ENCODE measurements at regions not wholly inside any gene's neighbourhood (a gene's known extent, or its start where the extent isn't known, plus 50 kb on each side); places are given as distances from the start of the nearest gene placed in this dataset.
A peak's percentile ranks its signal among the peaks of the same experiment; 100 is the strongest.

DNA sequence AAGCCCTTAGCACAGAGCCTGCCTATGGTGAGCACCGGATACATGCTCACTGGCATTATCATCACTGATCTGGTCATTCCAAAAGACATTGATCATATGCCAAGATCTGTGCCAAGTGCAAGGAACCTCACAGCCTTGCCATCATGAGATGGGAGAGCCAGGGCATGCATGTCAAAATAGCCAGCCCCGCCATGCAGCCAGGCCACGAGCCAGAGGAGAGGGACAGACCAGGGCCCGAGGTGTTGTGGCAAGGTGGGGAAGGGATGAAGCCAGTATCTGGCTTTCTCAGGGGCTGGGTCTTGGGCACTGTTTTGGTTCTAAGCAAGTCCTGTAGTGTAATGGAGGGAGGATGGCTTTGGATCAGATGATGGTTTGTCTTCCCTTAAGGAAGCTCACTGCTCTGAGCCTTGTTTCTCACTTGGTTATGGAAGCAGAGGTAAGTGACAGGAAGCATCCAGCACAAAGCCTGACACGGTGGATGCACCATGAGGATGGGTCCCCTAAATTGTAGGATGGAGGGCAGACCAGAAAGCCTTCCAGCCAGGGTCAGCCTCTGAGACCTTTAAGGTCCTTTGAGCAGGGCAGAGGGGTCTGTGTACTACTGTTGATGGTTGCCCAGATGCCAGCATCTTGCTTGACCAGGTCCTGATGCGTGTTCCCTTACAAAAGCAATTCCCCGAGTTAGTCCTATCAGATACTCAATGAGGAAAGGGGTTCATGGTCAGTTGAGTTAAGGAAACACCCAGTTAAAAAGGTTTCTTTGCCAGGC, 247.7 kb upstream of the TLE3 start:
- peak; percentile 9 to 67 for DNase-seq (ENCODE audit: low spot score in 2 of 2)
- WGBS, 2 donors = 93 to 100% methylated on average over 6 to 7 of the region's 7 CpGs
- no peak overlapping the region for H3K4me3 ChIP-seq (ENCODE audit: low read depth, poor library complexity, severe bottlenecking)
- intact Hi-C loops (cut with DNase I; ENCODE audit: low total_unique reads) = no loop called here
- TF ChIP-seq POLR2A (IDR thresholded peaks at IDR 0.05) = no peak
- TF ChIP-seq CTCF (IDR thresholded peaks at IDR 0.05) = no peak

GRCh38 chr15:70344666-70345065, 246.9 kb upstream of the TLE3 start:
- H3K4me3 ChIP-seq (ENCODE audit: low read depth, poor library complexity, severe bottlenecking) = no peak overlapping the region
- peak; percentile 8 to 71 for DNase-seq (ENCODE audit: low spot score in 2 of 2)
- intact Hi-C loops (cut with DNase I; ENCODE audit: low total_unique reads) = no loop called here
- whole genome bisulfite sequencing, 2 donors = 94 to 97% methylated on average over 3 of the region's 3 CpGs
- TF ChIP-seq CTCF (IDR thresholded peaks at IDR 0.05) (no peak), POLR2A (IDR thresholded peaks at IDR 0.05) (no peak)

DNA sequence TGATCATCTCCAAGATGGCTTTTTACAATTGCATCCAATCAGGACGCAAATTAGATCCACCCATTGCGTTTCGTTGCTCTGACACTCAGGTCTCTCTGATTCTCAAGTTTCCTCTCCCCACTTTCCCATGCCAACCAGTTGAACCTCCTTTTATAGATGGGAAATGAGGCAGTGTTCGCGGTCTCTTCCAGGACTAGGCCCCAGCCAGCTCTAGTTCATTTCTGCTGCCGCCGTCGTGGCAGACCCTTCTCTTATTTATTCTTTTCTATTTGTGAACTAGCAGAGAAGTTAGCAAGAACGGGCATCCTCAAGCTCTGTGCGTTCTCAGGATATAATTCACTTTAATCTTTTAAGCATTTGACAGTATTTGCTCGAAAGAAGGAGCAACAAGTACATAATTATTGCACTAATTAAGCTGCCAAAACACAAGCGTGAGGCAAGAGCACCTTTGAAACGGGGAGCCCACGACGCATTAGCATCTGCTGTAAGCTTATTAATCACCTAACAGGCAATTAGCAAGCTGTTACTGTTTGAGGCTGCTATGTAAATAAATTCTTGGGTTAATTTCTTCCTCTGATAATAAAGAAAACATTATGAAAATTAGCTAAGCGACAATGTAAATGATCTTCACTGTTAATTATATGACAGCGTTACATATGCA, 246.4 kb upstream of the TLE3 start:
- intact Hi-C loops (cut with DNase I; ENCODE audit: low total_unique reads) = no loop called here
- TF ChIP-seq POLR2A (IDR thresholded peaks at IDR 0.05) (no peak), CTCF (IDR thresholded peaks at IDR 0.05) (no peak)
- peak; percentile 2 to 40 for DNase-seq (ENCODE audit: low spot score in 2 of 2)
- no peak overlapping the region for H3K4me3 ChIP-seq (ENCODE audit: low read depth, poor library complexity, severe bottlenecking)
- WGBS, 2 donors = 91 to 96% methylated on average over 17 of the region's 17 CpGs

DNA sequence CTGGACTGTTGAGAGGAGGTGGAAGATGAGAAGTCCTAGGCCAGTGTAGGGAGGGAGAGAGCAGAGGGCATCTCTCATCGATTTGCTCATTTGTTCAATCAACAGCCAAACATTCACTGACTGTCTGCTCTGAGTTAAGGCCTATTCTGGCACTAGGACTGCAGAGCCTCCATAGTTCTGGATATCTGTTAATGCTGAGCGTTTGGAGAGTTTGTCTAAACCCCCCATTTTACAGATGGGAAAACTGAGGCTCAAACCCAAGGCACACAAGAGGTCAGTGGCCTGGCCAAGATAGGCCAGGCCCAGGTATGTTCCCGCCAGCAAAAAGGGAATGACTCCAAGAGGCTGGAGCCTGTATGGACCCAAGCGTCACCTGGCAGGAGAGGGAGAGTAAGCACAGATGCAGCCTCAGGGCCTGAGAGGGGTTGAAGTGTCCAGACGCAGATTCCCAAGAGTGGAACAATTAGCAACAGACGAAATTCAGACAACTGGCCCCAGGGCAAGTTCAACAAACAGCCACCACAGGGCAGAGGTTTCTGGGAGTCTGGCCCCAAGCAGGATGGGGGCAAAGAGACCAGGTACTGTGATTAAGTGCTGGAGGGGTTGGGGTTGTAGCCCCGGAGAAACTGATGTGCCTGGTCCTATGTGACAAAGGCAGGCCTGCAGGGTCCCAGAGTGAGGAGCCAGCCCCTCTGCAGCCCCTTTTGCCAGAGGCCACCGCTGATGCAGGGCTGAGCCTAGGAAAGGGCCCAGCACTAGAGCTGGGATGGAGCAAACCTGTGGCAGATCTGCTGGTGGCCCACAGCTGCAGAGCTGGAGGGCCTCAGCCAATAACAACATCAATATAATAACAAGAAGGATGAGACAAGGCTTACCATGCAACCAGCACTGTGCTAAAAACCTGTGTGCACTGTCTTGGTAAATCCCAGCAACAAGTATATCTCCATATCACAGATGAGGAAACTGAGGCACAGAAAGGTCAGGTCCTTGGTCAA, 245.1 kb upstream of the TLE3 start:
- DNase-seq (ENCODE audit: low spot score in 2 of 2) = peak; percentile 7 to 69
- intact Hi-C loops (cut with DNase I; ENCODE audit: low total_unique reads) = no loop called here
- no peak overlapping the region for H3K4me3 ChIP-seq (ENCODE audit: low read depth, poor library complexity, severe bottlenecking)
- 89 to 92% methylated on average over 8 of the region's 8 CpGs for WGBS, 2 donors
- TF ChIP-seq CTCF (IDR thresholded peaks at IDR 0.05) (no peak), POLR2A (IDR thresholded peaks at IDR 0.05) (no peak)

DNA sequence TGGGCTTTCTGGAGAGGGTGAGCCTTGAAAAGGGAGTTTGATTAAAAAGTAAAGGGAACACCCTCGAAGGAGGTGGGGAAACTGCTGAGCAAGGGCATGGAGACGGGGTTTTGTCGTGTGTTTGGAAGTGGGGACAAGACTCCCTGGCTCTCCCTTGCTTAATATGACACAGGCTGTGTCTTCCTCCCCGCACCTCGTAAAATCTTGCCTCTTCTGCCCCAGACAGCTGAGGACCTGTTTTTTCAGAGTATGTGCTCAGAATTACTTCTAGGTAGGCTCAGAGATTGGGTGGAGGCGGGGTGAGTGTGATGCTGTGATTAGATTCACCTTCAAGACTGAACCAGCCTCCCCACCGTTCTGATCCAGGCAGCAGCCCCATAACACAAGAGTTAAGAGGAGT, 244.4 kb upstream of the TLE3 start:
- TF ChIP-seq CTCF (IDR thresholded peaks at IDR 0.05) (no peak), POLR2A (IDR thresholded peaks at IDR 0.05) (no peak)
- no peak overlapping the region for H3K4me3 ChIP-seq (ENCODE audit: low read depth, poor library complexity, severe bottlenecking)
- peak; percentile 7 to 53 for DNase-seq (ENCODE audit: low spot score in 2 of 2)
- intact Hi-C loops (cut with DNase I; ENCODE audit: low total_unique reads) = no loop called here
- 88 to 94% methylated on average over 7 of the region's 7 CpGs for WGBS, 2 donors
